ENCODE measurements at regions not wholly inside any gene's neighbourhood (a gene's known extent, or its start where the extent isn't known, plus 50 kb on each side); places are given as distances from the start of the nearest gene placed in this dataset.

DNA sequence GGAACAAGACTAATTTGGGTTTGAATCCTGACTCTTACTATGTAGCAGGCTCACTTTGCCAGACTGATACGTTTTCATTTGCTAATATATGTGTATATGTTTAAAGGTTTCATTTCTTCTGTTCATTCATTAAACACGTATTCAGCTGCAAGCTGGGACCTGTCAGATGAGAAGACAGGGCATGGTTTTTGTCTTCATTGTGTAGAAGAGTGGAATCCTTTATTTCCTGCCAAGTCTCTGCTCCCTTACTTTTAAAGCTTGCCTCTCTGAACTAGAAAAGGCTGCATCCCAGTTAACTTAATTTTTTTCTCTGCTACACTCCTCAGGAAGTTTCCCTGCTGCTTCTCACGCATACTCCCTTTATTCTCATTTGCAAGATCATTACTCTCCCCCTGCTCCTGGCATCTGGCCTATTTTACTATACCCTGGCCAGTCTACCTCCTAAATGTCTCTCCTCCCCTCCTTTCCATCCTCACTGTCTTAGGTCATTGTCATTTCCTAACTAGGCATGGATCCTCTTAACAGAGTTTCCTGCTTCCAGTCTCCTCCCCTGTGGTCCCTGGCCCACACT lies 141.0 kb upstream of the TMTC4 start:
- in situ Hi-C loops (cut with MboI; ENCODE audit: low pct_unique_long_range_greater_than_20kb, low sequenced_read_pairs, unreplicated experiment): no loop called here
- no peak for DNase-seq (ENCODE audit: low spot score)
- no peak for TF ChIP-seq CTCF (IDR thresholded peaks at IDR 0.05; ENCODE audit: extremely low read depth, insufficient read depth, missing control alignments)

DNA sequence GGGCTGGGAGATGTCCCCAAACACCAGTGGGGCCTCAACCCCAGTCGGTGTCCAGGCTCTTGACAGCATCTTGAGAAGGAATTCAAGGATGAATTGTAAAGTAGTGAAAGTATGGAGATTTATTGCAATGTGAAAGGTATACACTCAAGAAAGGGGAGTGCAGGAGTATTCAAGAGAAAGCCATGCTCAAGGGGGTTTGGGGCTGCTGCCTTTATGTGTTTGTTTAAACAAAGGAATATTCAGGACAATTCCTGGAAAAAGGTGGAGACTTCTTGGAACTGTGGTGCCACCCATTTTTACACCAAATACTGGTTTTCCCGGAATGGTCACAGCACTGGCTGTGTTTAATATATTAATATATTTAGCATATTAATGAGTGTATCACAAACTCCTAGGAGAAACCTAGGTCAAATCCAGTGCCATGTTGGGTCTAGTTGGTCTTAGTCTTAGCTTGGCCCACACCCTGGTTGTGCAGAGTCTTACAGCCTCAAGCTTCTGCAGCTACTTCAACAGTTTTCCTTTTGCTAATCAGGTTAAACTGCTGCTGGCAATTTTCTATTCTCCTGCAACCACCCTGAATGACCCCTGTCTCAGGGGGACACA lies 138.5 kb upstream of the TMTC4 start:
- TF ChIP-seq CTCF (IDR thresholded peaks at IDR 0.05; ENCODE audit: extremely low read depth, insufficient read depth, missing control alignments): no peak
- DNase-seq (ENCODE audit: low spot score): no peak
- in situ Hi-C loops (cut with MboI; ENCODE audit: low pct_unique_long_range_greater_than_20kb, low sequenced_read_pairs, unreplicated experiment): no loop called here

- in situ Hi-C loops (cut with MboI; ENCODE audit: low pct_unique_long_range_greater_than_20kb, low sequenced_read_pairs, unreplicated experiment): no loop called here
- no peak for DNase-seq (ENCODE audit: low spot score)
- no peak for TF ChIP-seq CTCF (IDR thresholded peaks at IDR 0.05; ENCODE audit: extremely low read depth, insufficient read depth, missing control alignments)
These were observed 137.3 kb upstream of the TMTC4 start for GRCh38 chr13:100811928-100812327.

GRCh38 chr13:100811024-100811865 lies 136.7 kb upstream of the TMTC4 start:
- in situ Hi-C loops (cut with MboI; ENCODE audit: low pct_unique_long_range_greater_than_20kb, low sequenced_read_pairs, unreplicated experiment): no loop called here

DNA sequence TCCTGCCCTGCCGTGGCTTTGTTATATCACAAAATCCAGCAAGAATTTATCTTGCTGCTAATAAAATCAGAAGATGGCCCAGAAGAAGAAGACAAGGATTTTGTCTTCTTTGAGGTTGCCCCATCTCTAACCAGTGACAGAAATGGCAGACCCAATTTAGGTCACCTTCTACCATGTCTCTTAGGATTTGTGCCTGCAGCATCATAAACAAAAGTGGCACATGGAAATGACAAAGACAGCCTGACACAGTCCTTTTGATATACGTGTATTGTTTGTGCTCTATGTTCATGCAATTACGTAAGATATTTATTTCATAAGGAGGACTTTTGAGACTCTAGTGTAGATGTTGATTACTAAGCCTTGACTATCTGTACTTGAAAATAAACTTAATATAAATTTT lies 135.9 kb upstream of the TMTC4 start:
- in situ Hi-C loops (cut with MboI; ENCODE audit: low pct_unique_long_range_greater_than_20kb, low sequenced_read_pairs, unreplicated experiment): no loop called here
- TF ChIP-seq CTCF (IDR thresholded peaks at IDR 0.05; ENCODE audit: extremely low read depth, insufficient read depth, missing control alignments): no peak
- DNase-seq (ENCODE audit: low spot score): no peak

More at GRCh38 chr13:100811024-100811865, 136.7 kb upstream of the TMTC4 start:
- TF ChIP-seq CTCF (IDR thresholded peaks at IDR 0.05; ENCODE audit: extremely low read depth, insufficient read depth, missing control alignments): no peak
- DNase-seq (ENCODE audit: low spot score): no peak

GRCh38 chr13:100809856-100810255 lies 135.3 kb upstream of the TMTC4 start:
- no peak for TF ChIP-seq CTCF (IDR thresholded peaks at IDR 0.05; ENCODE audit: extremely low read depth, insufficient read depth, missing control alignments)
- in situ Hi-C loops (cut with MboI; ENCODE audit: low pct_unique_long_range_greater_than_20kb, low sequenced_read_pairs, unreplicated experiment): no loop called here
- DNase-seq (ENCODE audit: low spot score): no peak

Data from GM13977 (cell line).